NCI-H526 (cell line): ENCODE measurements at regions not wholly inside any gene's neighbourhood (a gene's known extent, or its start where the extent isn't known, plus 50 kb on each side); places are given as distances from the start of the nearest gene placed in this dataset.
"Not testable (repeated sequence)": the region's sequence is repeated elsewhere in the genome, so short reads cannot be mapped to it uniquely, and the experiment has no call there.

ENCODE experiments used
- DNase-seq, 2 experiments: peaks; one replicate each; lab custom pipeline; 2025; lab: John Stamatoyannopoulos, UW

DNA sequence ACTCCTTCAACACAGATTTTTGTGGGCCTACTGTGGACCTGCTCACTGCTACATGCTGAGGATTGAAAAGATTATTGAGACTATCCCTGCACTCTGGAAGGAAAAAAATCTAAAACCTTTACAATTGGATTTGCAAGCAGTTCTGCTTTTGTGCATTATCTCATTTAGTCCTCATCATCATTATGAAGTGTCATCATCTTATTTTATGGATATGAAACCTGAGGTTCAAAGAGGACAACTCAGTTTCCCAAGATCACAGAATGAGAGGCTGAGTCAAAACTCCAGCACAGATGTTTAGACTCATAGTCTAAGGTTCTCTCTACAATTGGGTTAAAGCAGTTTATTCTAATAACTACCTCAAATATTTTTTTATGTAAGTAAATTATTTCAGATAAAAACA lies 160.2 kb upstream of the MARCKS start:
- DNase-seq = no peak

DNA sequence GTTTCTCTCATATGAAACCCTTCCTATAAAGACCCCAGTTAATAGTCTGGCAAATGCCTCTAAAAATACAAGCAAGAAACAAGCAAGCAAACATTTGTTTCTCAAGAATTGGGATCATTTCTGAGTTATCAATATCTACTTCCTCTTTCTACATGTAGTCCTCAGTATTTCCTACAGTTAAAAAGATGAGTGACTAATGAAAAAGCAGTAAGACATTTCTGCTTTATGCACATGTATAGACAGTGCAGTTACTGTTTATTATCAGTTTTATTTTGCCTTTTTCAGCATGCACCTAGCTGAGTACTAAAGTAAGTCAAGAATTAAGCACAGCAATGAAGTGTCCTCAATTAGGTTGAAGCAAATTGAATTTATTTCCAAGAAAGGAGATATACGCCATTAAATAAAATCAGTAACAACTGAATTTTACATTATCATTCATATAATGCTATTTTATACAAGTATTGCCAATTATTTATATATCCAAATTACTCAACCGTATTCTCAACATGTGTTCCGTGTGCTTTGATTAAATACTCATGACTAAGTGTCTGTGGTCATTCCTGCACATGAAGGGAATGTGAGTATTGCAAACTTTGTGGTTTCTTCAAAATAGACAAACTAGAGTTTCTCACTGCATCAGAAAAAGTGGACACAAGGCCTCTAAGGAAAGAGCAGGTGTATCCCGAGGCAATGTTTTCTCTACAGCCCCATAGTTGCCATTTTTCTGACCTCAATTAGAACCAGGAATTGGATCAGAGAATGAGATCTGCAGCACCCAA lies 159.3 kb upstream of the MARCKS start:
- peak; percentile 31 to 56 for DNase-seq

DNA sequence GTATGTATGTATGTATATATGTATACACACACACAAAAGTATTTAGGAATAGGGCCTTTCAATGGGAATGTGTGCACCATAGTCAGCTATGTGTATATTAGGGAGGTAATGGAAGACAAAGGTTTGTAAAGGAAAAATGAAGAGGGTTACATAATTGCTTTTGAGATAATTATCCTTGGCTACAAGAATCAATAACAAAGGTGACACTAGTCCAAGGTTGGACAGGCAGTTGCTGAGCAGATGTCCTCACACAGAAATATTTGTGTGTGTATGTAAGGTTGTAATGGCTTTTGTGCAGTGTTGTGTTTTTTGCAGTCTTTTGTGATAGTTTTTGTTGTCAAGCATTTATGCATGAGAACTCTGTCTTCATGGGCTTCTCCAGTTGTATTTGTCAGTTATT lies 157.9 kb upstream of the MARCKS start:
- no peak for DNase-seq

DNA sequence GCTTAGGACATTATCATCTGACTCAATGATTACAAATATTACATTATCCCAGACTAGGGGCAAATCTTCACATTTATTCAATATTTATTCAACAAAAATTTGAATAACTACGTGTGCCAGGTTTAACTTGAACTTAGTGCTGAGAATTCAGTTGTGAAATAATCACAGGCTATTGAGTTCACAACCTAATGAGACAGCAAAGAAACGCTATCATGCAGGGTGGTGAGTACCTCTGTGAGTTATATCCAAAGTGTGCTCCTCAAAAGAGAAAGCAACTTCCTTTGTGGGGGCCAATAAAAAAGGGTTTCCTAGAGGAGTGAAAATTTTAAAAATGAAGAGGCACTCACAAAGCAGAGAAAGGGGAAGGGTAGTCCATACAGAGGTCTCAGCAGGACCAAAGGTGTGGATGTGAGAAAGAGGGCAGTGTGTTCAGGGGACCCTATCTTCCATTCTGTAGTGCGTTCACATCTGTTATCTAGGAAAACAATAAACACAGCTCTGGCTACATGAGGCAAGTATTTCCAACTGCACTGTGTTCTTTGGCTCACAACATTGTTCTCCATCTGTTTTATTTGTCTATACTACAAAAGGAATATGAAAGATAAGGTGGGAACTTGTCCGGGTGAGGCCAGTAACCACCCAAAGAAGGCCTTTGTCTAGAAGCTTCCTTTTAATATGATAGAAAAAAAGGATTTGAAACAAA lies 155.4 kb upstream of the MARCKS start:
- no peak for DNase-seq

DNA sequence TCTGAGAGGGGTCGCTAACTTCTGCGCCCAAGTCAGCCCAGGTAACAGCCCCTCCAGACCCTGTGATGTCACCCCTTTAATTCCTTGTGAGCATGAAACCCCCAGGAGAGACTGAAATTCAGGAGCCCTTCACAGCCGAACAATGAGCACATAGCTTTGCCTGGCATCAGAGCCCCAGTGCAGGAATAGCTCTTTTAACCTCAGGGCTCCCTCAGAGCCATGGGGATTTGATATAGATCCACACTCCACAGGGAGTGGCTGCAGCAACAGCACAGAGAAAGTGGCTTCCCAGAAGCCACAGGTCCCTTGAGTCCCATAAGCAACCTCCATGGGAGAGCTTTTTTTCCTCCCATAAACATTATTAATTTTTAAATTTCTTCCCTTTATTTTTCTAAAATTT lies 150.0 kb upstream of the MARCKS start:
- DNase-seq = no peak

DNA sequence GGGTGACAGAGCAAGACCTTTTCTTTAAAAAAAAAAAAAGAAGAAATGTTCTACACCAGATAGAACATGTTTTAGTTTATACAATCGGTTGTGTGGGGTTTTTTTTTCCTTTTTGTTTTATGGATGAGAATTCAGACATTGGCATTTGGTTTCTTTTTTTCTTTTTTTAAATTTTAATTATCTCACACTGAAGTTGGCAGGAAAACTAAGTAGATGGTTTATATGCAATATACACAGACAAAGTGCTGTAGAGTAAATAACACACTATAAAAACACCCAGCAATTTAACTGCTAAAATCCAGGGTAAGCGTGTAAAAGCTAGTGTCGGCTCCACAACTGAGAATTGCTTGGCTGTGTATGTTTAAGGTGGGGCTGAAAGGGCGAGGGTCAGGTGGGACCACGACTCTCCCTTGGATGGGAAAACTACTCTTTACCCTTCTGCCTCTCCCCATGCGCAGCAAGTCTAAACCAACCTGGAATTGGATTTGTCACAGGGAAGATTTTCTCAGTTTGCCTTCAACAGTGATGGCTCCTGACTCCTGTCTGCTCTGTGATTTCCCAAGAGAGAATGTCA lies 147.1 kb upstream of the MARCKS start:
- no peak for DNase-seq

DNA sequence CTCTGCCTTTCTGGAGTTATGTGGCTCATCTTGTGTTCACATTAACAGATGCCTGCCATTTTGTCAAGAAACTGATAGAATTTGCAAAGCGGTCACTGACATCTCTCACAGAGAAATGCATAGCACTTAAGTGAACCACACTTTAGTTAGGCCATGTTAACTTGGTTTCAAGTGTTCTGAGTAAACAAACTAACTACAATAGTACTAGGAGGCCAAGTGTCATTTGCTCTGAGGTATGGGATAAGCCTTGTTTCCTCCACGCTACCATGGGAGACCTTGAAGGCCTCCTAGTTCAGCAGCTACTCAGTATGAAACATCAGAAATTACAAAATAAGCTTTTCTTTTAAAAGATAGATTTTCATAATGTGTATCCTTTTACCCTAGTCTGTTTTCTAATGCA lies 143.5 kb upstream of the MARCKS start:
- DNase-seq = no peak

DNA sequence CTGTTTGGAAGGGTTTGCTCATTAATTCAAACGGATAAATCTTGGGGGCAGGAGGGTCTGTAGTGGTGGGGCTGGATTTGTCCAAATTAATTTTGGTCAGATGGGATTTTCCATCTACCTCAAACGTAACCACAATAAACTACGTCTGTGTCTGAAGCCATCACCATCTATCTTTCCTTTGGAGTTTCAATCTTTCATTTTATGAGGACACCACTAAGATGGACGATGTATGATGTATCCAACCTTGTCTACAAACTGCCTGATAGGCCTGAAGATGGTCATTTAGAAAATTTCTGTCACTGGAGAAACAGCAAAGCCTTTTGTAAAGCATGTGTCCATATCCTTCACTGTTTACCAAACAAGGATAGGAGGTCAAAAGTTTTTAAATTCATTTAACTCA lies 138.6 kb upstream of the MARCKS start:
- DNase-seq = no peak

DNA sequence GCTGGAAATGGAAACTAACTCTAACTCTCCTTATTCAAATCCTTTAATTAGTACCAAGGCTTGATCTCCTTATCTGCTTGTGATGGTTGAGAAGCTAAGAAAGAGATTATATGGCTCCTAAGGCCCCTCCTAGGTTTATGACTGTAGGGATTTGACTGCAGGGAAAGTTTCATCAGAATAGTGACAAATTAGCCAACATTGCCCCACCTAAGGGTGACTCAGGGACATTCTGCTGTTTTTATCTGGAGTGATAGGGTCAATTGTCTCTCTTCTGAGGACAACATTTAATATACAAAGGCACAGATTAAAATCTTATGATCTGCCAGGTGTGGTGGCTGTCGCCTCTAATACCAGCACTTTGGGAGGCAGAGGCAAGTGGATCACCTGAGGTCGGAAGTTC lies 138.1 kb upstream of the MARCKS start:
- no peak for DNase-seq

DNA sequence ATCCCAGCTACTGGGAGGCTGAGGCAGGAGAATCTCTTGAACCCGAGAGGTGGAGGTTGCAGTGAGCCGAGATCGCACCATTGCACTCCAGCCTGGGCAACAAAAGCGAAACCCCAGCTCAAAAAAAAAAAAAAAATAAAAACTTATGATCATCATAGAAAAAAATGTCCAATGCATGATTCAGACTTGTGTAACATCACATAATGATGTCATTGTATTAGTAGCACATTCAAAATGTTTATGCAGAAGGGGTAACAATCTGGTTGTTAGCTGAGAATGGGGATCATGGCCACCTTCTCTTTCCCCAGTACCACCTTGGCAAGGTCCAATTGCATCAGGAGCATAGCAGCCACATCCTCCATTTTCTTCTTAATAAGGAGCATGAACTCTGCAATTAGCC lies 137.6 kb upstream of the MARCKS start:
- DNase-seq = no peak

DNA sequence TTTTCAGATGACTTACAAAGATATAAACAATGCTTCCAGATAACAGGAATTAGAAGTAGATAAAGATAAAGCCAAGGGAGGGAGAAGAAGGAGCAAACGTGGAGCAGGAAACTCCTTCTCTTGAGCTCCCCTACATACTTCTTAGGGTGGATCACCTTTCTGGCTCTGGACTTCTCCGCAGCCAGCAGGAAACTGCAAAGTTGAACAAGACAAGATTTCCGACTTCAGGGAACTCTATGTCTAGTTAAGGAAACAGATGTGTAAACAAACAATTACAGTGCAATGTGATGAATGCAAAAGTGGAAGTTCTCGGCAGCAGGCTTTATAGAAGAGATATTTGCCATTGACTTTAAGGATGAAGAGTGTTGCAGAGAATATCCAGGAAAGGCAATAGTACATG lies 134.0 kb upstream of the MARCKS start:
- no peak for DNase-seq

DNA sequence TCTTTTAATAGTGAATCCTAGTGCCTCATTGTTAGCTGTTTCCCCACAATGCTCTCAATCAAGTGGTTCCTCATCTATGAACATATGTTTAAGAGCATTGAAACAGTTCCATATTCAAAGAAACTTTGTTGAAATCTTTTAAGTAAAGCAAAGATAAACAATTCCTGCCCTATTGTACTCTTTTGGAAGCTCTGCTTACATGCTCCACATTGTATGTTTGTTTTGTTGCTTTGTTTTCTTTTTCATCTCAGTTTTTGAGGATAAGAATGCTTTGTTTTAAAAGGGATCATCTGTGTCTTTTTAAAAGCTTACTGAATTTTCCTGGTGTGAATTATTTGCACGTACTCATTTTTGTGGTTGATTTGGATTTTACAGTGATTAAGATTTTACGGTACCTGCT lies 132.2 kb upstream of the MARCKS start:
- DNase-seq = not testable (repeated sequence)

DNA sequence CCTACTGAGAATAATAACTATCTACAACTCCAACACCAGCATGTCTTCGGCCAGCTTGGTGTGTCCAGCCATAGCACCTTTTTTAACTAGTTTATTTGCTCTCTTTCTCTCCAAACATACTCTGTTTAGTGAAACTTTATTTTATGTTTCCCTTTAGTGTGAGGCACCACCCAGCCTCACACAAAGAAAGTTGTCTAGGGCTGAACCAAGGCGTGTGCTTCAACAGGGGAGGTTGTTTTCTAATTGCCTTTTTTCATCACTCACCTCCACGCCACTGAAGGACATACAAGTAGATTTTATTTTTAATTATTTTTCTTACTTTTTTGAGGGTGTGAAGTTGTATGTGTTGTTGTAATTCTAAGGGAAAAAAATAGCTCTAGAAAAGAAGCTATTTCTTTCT lies 125.6 kb upstream of the MARCKS start:
- no peak for DNase-seq

DNA sequence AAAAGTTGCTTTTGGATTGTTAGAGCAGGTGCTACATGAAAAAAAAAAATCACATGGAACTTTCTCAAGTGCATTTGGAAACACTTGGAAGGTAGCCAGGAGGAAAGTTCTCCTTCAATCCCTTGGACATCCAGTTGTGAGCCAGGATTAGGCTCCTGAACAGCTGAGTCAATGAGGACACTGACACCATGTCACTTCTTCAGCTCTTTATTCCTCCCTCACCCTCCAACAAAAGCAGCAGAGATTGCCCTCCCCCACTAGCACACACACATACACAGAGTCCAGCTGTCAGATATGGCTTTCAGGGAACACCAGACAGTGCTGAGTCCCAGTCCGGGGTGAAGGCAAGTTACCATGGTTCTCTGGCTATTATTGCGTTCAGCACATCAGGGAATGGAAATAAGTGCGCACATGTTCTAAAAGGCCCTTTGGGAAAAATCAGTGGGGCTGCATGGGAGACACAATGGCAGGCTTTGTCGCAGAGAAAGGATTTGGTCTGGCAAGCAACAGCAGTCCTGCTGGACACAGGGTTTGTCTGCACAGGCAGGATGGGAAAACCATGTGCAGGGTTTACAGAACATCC lies 124.7 kb upstream of the MARCKS start:
- DNase-seq = peak; percentile 60 to 75

DNA sequence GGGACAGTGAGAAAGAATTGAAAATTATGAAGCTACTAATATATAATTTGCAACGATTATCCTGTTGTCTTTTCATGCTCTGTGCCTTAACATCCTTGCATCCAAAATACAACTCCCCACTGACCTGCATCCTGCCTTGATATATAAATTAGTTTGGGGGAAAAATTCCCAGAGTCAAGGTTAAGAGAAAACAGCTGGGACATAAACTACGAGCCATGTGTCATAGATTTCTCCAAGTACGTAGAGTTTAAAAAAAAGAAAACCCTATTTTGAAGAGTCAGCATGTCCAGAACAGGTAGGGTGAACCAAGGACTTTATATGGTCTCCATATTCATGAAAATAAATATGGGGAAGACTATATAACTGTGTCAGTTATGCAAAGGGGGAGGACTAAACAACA lies 123.8 kb upstream of the MARCKS start:
- no peak for DNase-seq

DNA sequence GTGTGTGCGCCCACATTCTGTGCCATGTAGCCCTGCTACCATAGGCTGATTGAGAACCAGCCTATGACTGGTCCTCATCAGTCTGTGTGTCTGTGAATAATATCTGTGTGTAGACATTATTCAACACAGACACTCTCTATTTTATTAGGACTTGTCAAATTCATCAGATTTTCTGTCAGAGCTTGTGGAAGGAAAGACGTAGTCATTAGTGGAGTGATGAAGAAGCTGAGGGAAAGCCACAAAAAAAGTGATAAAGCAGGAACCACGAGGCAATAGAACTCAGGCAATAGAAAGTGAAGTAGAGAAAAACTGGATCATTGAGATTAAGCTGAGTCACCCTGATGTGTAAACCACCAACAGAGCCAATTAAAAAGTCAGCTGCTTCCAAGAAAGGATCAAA lies 122.2 kb upstream of the MARCKS start:
- no peak for DNase-seq

DNA sequence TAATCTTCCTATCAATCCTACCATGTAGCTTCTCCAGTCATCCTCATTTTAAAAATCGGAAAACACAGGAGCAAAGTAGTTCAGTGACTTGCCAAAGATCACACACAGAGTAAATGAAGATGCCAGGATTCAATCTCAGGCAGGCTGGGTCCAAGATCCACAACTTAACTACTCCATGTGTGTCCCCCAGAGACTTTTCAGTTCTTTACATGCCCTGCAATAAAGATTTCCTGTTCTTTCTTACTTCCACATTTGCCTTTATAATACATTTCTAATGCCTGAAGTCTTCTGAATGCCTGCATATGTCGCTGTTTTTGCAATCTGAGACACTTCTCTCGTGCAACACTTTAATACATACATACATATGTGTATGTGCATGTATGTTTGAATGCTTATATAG lies 121.7 kb upstream of the MARCKS start:
- DNase-seq = no peak

DNA sequence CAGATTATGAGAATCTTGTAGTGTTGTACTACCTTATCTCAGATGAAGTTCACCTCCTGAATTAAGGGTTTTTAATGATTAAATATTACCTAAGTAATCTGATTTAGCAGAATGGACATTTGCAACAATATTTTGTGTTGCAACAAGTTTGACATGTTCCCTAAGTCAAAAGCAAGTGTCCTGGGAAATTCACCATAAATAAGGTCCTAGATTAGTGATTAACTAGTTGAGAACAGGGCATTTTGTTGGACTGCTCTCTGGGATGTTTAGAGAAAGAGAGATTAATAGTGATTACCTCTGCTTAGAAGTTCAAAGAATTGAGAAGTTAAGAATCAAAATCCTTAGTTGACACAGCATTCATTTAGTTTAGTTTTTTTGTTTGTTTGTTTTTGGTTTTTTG lies 120.2 kb upstream of the MARCKS start:
- no peak for DNase-seq

DNA sequence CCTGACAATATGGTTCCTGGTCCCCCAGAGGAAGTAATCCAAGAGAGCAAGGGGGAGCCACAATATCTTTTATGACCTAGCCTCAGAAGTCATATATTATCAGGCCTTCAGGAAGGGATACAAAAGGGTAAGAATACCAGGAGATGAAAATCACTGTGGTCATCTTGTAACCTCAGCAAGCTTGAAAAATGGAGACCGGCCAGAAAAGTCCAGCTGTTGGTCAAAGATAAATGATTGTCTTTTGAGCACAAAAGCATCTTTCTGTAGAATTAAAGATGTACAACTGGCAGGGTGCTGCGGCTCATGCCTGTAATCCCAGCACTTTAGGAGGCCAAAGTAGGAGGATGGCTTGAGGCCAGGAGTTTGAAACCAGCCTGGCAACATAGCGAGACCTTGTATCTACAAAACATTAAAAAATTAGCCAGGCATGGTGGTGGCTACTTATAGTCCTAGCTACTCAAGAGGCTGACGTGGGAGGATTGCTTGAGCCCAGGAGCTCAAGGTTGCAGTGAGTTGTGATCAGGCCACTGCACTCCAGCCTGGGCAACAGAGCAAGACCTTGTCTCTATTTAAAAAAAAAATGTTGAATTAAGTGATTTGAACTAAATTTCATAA lies 118.0 kb upstream of the MARCKS start:
- no peak for DNase-seq

DNA sequence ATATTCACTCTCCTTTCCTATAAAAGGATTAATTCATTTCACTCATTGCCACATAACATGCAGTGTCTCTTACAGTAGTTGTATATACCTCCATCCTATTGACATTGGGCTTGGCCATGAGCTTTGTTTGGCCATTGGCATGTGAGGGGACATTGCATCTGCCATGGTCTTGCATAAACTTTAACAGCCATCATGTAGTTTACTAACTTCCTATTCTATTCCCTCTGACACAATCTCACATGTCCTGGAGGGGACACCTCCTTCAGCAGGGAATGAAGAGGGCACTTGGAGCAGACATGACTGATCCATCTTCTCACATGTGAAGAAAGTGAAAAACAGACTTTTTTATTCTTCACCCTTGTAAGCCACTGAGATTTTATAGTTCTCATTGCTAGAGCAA lies 115.5 kb upstream of the MARCKS start:
- DNase-seq = no peak

DNA sequence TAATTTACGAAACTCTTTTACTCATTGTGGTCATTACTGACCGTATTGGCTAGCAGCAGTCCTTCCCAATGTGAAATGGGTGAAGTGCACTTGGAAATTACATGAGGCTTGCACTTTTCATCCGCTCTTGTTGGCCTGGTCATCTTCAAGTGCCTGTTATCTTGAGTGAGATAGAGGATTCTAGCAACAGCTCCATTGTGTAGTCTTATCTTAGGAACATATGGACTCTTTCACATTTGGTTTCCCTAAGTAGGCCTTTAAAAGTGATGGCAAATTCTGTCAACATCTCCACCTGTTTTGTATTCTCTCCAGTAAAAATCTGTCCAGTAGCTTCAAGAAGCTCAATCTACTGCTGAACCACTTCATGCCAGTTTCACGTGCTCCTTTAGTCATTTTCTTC lies 114.8 kb upstream of the MARCKS start:
- DNase-seq = no peak

DNA sequence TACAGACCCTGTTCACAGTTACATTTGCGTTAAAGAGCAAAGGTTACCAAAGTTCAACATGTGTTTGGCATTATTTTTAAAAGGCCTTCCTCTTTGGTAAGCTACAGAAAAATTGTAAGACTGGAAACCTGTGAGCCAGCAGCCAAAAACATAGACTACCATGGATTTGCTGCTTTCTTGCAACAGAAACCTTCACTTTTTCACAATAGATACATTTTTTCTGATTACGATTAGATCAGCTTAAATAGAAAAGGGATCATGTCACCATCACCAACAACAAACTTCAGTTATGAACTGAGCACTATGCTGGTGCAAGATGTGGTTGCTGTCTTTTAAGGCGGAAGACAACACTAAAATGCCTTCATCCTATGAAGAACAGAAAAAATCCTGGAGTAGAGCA lies 112.3 kb upstream of the MARCKS start:
- DNase-seq = no peak
